ENCODE measurements at regions not wholly inside any gene's neighbourhood (a gene's known extent, or its start where the extent isn't known, plus 50 kb on each side); places are given as distances from the start of the nearest gene placed in this dataset.

DNA sequence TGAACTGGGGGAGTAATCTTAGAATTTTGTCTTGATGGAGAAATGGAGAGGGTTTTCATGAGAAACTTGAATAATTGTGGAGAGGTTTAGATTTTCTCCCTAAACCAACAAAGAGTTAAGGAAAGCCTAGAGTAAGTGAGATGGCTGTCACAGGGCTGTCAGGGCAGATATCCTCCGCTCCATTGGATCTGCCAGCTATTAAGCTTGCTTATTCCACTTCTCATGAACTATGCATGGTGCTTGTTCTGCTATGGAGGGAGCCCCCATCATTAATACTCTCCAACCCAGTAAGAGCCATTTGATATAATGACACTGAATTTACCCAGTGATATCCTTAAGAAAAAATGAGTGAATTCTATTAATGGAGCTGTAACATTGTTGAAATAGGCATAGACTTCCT, 342.8 kb upstream of the MTNR1B start:
- no peak for DNase-seq

GRCh38 chr11:92627615-92628256, 341.7 kb upstream of the MTNR1B start:
- no peak for DNase-seq

GRCh38 chr11:92628401-92629292, 340.8 kb upstream of the MTNR1B start:
- DNase-seq: no peak

- DNase-seq: no peak
Measured at GRCh38 chr11:92632495-92632894, 337.0 kb upstream of the MTNR1B start.

GRCh38 chr11:92633820-92634219, 335.6 kb upstream of the MTNR1B start:
- no peak for DNase-seq

GRCh38 chr11:92636543-92637188, 332.8 kb upstream of the MTNR1B start:
- no peak for DNase-seq

- no peak for DNase-seq
Measured at GRCh38 chr11:92638678-92639077, 330.8 kb upstream of the MTNR1B start.

- DNase-seq: no peak
Measured at GRCh38 chr11:92642177-92642931, 327.1 kb upstream of the MTNR1B start.

DNA sequence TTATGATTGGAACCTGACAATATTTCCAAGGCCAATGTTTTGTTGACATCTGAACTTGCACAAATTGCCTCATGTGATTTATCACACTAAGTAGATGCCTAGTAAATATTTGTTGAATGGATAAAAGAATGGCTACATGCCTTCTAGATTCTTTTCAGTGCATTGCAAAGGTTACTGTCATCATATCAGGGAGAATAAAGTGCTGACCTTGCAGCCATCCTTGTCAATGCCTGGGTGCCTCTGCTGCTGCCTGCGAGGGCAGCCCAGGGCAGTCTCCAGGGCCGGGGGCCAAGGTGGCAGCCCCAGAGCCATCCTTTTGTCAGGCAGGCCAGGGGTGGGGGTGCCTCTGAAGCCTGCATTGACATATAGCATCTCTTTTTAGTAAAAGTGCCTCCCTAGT, 325.6 kb upstream of the MTNR1B start:
- DNase-seq: no peak

DNA sequence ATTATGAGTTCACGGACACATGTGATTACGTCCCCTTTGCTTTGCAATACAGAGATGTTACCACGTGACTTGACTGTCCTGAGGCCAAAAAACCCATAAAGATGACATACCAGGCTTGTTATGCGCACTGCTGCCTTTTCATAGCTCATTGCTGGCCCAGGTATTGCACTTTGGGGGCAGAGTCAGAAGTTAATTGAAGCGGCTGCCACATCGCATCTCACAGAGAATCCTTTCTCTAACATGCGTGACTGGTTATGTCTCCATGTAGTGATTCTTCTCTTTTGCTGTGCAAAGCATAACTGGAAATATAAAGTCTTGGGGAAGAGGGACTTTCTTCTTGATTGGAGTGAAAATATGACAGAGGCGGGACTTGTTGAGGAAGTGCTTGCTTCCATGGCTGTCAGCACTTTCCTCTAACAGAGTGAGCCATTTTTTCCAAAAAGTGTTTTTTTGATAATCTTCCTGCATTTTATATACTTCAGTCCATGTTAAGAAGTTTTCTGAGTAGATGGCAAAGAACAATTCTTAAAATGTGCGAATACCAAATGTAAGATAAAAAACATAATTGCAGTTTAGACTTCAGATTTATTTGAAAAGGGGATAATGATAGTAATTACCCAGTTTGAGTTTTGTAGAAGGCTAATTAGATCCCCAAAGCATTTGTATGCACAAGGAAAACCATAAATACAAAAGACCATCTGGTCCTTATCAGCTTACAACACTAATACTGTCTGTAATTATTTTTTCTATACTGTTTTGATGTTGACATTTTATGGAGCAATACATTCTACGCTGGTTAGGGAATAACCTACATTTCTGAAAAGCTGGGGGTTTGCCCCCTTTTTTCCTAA, 324.6 kb upstream of the MTNR1B start:
- no peak for DNase-seq

DNA sequence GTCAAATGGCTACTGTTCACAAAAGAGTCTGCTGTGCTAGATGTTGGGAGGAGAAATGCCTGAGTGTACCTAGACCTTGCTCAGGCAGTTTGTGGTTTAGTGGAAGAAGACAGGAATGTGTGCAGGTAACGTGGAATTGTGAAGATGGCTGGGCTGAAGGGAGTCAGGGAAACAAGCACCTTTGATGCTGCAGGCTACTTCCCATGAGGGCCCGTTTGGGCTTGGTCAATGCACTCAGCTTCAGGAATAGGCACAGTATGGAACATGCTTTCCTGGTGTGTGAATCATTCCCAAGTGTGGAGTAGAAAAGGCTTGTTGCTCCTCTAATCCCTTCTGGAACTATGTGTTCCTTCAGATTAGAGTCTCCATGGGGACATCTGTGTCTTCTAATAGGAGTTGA, 318.3 kb upstream of the MTNR1B start:
- DNase-seq: no peak

GRCh38 chr11:92653454-92653853, 316.0 kb upstream of the MTNR1B start:
- no peak for DNase-seq

DNA sequence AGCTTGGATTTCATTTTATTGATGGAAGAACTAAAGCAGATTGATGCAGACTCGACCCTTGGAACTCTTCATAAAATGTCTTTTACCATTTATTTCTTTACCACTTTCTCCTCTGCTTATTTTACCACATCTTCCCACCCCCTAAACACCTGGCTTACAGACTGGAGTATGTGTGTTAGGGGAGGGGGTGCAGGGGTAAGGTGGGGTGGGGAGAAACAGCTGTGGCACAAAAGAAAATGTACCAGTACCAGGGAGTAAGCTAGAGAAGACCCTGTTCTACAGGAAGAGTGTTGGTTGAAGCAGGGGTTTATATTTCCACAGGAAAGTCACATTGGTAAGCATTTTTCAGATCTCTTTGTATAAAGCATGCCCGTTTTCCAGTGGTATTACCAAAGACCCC, 312.7 kb upstream of the MTNR1B start:
- DNase-seq: no peak

DNA sequence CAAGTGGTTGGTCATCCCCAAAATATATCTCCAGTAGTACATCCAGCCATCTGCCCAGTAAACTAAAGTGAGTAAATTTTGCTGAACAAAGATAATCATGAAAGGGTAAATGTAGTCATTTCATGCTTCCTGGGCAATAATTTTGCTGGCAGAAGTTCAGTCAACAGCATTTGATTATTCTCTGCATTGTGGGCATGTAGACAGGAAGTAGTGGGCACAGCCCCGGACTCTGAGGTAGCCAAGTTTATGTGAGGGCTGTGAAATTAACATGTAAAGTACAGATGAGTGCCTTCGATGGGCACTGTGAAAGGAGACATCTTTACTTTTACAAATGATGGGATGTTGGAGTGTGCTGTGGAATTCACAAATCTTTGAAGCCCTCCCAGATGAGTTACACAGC, 312.2 kb upstream of the MTNR1B start:
- no peak for DNase-seq

DNA sequence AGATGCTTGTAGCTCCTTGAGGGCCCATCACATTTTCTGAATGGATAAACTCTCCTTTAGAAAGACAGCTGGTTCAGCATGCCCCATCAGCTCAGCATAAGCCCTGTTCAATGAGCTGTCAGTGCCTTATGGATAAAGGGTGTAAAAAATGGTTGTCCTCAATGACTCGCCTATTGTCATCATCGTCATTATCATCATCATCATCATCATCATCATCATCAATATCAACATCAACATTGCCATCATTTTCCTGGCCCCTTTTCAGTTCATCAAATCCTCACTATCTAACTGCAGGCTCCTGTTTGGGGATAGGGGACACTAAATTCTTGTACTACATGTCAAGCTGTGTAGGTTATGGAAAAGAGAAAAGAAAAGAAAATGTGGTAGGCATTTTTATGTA, 310.7 kb upstream of the MTNR1B start:
- DNase-seq: no peak

GRCh38 chr11:92659793-92660192, 309.7 kb upstream of the MTNR1B start:
- DNase-seq: no peak

DNA sequence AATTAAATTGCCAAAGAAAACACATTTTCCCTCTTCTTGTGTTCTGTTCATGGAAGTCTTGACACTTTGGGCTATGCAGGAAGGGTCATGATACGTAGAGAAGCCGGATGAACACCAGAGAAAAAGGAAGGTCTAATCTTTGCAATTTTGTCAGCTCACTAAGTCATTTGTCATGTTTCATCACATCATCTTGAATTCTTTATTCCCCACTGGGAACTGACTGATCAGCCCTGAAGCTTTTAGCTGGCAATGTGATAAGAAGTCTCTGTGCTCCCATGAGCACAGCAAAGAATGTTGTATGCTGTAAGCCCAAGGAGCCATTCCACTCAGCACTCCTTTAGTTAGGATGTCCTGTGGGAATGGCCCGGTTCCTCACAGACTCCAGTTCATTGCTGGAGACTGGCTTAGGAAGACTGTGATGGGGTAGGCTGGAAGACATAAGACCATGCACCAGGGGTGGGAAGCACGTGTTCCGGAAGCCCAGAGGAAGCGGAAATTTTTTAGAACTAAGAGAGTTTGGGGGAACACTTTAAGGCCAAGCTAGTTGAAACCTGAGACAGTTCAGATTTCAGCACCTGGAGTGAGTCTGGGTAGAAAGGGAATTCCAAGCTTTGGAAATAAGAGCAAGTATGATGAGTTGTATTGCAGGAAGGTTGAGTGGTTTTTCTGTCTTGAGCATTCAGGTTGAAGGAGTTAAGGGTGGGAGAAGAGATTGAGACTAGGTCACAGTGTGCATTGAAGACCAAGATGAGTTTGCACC, 306.7 kb upstream of the MTNR1B start:
- DNase-seq: no peak

DNA sequence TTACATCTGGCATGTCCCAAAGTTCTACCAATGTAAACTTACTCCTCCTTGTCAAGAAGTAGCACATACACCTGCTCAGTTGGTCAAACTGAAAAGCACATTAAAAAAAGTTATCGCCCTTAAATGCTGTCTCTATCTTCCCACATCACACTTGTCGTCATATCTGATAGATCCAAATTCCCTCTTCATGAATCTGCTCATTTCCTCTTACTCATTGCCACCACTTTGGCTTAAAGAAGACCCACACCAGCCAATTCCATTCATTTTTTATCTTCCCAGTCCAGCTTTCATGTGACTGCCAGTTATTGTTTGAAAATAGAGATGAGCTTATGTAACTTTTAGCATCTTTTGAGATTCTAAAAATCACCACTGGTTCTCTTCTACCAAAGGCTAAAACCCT, 305.9 kb upstream of the MTNR1B start:
- DNase-seq: no peak

DNA sequence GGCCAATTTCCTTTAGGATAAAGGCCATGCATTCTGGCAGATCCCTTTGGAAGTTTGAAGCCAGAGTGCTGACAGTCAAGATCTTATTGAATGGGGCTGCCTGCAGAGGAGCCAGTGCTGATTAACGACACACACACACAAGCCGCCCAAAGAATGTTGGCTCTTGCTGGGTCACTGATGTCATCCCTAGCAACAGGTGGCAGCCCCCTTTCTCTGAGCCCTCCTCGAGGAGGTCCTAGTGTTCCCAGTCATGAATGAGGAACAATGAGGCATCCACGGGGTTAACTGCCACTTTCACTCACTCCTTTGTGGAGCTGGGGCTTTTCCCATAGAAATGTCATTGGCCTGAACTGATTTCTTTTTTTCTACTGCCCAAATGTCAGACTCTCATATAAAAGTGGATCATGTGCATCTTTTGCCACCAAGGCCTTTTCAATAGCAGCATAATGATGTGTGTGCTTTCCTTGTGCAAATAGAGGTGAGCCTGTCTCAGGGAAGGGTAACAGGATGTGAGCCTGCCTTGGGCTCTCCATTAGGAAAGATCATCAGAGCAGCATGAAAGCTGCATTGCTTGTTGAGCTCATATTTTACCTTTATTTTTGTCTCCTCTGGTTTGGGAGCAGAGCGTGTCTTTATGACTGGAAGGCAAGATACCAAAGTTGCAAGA, 301.8 kb upstream of the MTNR1B start:
- peak in 1 of 2 donors; percentile 45 for DNase-seq

DNA sequence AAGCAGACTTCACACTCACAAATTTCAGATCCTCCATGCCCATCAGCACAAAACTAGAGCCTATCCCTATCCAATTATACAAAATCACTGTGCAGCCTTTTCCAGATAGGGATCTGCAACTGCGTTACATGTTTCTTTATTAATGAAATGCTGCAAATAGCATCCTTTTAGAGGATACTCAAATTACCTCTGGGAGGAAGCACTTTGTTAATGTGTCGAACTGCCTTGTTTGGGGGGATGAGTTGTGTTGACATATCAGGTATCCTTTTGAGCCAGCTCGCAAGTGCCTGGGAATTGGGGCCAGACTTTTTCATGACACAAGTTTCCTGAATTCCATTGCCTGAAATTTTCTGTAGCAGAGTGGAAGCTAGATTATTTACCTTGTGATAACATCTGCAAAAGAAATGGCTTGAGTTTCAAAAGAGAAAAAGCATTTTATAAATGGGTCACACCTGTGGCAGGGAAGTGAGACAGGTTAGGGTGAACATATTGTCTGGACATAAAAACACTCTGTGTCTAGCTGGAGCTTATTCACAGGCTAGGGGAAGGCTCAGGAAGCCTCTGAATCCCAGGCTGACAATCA, 299.1 kb upstream of the MTNR1B start:
- DNase-seq: no peak

Measured in hippocampal formation (tissue), 2 donors.